Gastroesophageal sphincter (tissue), 4 donors: ENCODE measurements at regions not wholly inside any gene's neighbourhood (a gene's known extent, or its start where the extent isn't known, plus 50 kb on each side); places are given as distances from the start of the nearest gene placed in this dataset.

ENCODE experiments used
- ATAC-seq: fragments of 150-250 bp; one replicate; pipeline ENCODE4 v1.9.1; 2016; ENCODE audit warnings: mild to moderate bottlenecking, moderate library complexity
- H3K27ac ChIP-seq, 4 donors: fragments of 200-600 bp; sonication (generic) in 3 of 4; 1 replicate in 3 of 4; 2 replicates in 1 of 4; pipeline ENCODE4 v1.5.1; 2016 to 2019
- H3K27me3 ChIP-seq: fragments of 200-600 bp; sonication (generic); one replicate; pipeline ENCODE4 v1.5.1; 2019
- H3K36me3 ChIP-seq, 2 donors: fragments of 200-600 bp; sonication (generic); one replicate each; pipeline ENCODE4 v1.5.1; 2019; ENCODE audit warnings: control low read depth in 1 of 2
- H3K4me1 ChIP-seq, 3 donors: fragments of 200-600 bp; sonication (generic); 1 replicate in 2 of 3; 2 replicates in 1 of 3; pipeline ENCODE4 v1.5.1; 2016 to 2019; ENCODE audit warnings: control low read depth in 2 of 3
- H3K4me3 ChIP-seq, 2 donors: fragments of 200-600 bp; sonication (generic); one replicate each; pipeline ENCODE4 v1.5.1; 2019; ENCODE audit warnings: mild to moderate bottlenecking in 1 of 2, moderate library complexity in 1 of 2
- H3K9me3 ChIP-seq, 3 donors: fragments of 200-600 bp; sonication (generic); one replicate each; pipeline ENCODE4 v1.5.1; 2017 to 2019; ENCODE audit warnings: control low read depth in 2 of 3
- EP300 ChIP-seq: sonication (generic); formaldehyde crosslinking; IDR thresholded peaks from one replicate; pipeline ENCODE4 v1.6.1; 2017; ENCODE audit warnings: antibody characterized with exemption, mild to moderate bottlenecking
- POLR2A ChIP-seq, 2 donors: fragments of 450-650 bp; IDR thresholded peaks; one replicate each; pipeline ENCODE4 v1.6.1; 2017; ENCODE audit warnings: antibody characterized with exemption in 2 of 2, mild to moderate bottlenecking in 2 of 2, moderate library complexity in 1 of 2
- POLR2AphosphoS5 ChIP-seq: sonication (generic); formaldehyde crosslinking; IDR thresholded peaks from one replicate; pipeline ENCODE4 v1.6.1; 2017; ENCODE audit warnings: antibody characterized with exemption
- WGBS, 2 donors: methylation state at CpG; one replicate each; pipeline ENCODE4 v1.1.5; 2018; ENCODE audit warnings: low coverage in 1 of 2; 5-methylcytosine and 5-hydroxymethylcytosine counted together
- TF ChIP-seq, protein P1 (sequence below), 4 experiments: fragments of 200-600 bp in 2 of 4; fragments of 450-650 bp in 2 of 4; sonication (generic) in 1 of 4; IDR thresholded peaks; one replicate each; pipeline ENCODE4 v1.5.1; 2017 to 2019; ENCODE audit warnings: antibody characterized with exemption in 4 of 4, mild to moderate bottlenecking in 2 of 4, moderate library complexity in 2 of 4

DNA sequence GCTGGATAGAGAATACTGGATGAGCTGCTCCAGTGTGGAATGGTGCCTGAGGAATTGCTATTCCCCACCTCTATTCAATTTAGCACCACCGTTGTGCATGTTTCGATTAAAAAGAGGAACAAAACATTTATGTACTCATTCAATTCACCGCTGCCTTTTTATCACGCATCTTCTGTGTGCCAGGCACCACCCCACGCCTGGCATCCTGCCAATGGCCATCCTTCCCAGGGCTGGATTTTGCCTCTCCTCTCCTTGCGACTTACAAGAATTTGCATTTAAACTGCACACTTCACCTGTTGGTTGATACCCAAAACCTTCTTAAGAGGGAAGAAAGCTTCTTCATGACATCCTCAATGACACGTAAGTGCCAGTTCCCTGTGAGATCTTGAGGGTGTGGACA is 110.2 kb upstream of the DPP6 start:
- Histone ChIP-seq H3K27ac (no peak overlapping the region), H3K9me3 (no peaks in the 10 kb centered on the region), H3K4me3 (no peak overlapping the region), H3K27me3 (no peaks in the 10 kb centered on the region), H3K4me1 (peaks cover 0 to 14% (median 0%) of the 10 kb centered on the region in 3 donors), H3K36me3 (no peaks in the 10 kb centered on the region)
- no peak for ATAC-seq
- WGBS, 2 donors: 76 to 85% methylated on average over 6 of the region's 7 CpGs
- TF ChIP-seq, protein P1, sequence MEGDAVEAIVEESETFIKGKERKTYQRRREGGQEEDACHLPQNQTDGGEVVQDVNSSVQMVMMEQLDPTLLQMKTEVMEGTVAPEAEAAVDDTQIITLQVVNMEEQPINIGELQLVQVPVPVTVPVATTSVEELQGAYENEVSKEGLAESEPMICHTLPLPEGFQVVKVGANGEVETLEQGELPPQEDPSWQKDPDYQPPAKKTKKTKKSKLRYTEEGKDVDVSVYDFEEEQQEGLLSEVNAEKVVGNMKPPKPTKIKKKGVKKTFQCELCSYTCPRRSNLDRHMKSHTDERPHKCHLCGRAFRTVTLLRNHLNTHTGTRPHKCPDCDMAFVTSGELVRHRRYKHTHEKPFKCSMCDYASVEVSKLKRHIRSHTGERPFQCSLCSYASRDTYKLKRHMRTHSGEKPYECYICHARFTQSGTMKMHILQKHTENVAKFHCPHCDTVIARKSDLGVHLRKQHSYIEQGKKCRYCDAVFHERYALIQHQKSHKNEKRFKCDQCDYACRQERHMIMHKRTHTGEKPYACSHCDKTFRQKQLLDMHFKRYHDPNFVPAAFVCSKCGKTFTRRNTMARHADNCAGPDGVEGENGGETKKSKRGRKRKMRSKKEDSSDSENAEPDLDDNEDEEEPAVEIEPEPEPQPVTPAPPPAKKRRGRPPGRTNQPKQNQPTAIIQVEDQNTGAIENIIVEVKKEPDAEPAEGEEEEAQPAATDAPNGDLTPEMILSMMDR (IDR thresholded peaks at IDR 0.05): no peak
- TF ChIP-seq POLR2AphosphoS5 (no peak), POLR2A (IDR thresholded peaks at IDR 0.05) (no peak), EP300 (no peak)

DNA sequence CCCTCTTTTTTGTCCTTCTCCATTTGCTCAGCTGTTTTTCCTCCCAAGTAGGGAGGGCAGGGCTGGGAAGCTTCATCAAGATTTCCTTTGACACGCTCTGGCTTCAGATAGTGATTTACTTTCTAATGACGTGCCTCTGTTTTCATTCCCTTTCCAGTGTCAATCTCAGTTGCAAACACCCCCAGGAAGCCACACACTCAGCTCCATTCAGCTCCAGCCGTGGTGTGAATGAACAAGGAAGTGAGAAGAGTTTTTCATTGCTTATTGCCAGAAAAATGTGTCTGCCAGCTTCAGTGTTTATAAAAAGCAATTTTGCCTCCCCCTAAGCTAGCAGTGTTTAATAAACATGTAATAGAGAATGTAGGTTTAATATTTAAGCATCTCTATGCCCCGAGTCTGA is 108.7 kb upstream of the DPP6 start:
- Histone ChIP-seq H3K27ac (no peak overlapping the region), H3K36me3 (no peaks in the 10 kb centered on the region), H3K9me3 (no peaks in the 10 kb centered on the region), H3K4me1 (peaks cover 0 to 14% (median 0%) of the 10 kb centered on the region in 3 donors), H3K27me3 (no peaks in the 10 kb centered on the region), H3K4me3 (no peak overlapping the region)
- no peak for ATAC-seq
- 0 to 7% methylated on average over 4 of the region's 4 CpGs for WGBS, 2 donors
- no peak for TF ChIP-seq POLR2AphosphoS5
- TF ChIP-seq, protein P1 (IDR thresholded peaks at IDR 0.05): no peak
- TF ChIP-seq EP300: no peak
- TF ChIP-seq POLR2A (IDR thresholded peaks at IDR 0.05): no peak

DNA sequence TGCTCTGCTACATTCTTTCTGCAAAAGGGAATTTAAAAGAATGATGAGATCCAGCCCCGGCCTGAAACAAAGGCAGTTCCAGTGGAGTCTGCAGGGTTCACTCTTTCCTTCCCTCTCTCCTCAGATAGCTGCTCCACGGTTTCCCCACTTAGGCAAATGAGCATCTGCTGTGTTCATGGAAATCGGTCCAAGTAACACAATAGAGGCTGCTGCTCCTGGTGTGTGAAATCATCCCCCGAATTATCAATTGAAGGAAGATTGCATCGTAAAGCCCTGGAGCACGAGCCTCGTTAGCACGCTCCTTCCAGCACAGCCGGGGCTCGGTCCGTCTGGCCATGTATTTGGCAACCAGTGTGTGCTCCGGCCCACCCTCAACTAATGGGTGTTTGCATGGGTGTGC is 108.3 kb upstream of the DPP6 start:
- Histone ChIP-seq H3K27ac (no peak overlapping the region), H3K4me1 (peaks cover 0 to 14% (median 0%) of the 10 kb centered on the region in 3 donors), H3K4me3 (no peak overlapping the region), H3K27me3 (no peaks in the 10 kb centered on the region), H3K9me3 (no peaks in the 10 kb centered on the region), H3K36me3 (no peaks in the 10 kb centered on the region)
- ATAC-seq: no peak
- TF ChIP-seq EP300: no peak
- no peak for TF ChIP-seq POLR2AphosphoS5
- TF ChIP-seq POLR2A (IDR thresholded peaks at IDR 0.05): no peak
- TF ChIP-seq, protein P1 (IDR thresholded peaks at IDR 0.05): no peak
- WGBS, 2 donors: 9 to 18% methylated on average over 3 to 4 of the region's 12 CpGs

DNA sequence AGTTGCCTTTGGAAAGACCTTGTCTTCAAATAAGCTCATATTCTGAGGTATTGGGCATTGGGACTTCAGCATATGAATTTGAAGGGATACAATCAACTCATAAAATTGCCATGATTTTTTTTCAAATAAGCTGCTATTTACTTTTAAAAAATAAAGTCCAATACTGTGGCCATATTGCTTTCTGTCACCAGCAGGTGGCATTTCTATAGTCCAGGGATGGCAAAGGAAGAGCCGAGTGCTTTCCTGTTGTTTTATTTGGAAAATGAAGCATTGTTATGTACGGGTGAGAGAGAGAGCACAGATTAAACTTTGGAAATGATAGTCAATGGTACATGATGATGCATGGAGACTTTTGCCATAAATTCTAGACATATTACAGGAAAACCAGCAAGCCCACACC is 104.1 kb upstream of the DPP6 start:
- ATAC-seq: no peak
- TF ChIP-seq POLR2AphosphoS5: no peak
- no peak for TF ChIP-seq POLR2A (IDR thresholded peaks at IDR 0.05)
- no peak for TF ChIP-seq EP300
- TF ChIP-seq, protein P1 (IDR thresholded peaks at IDR 0.05): no peak
- Histone ChIP-seq H3K4me1 (peaks cover 0 to 12% (median 0%) of the 10 kb centered on the region in 3 donors), H3K36me3 (no peaks in the 10 kb centered on the region), H3K4me3 (no peak overlapping the region), H3K27me3 (no peaks in the 10 kb centered on the region), H3K9me3 (no peaks in the 10 kb centered on the region), H3K27ac (no peak overlapping the region)
- WGBS, 2 donors: 37 to 56% methylated on average over 2 of the region's 2 CpGs

DNA sequence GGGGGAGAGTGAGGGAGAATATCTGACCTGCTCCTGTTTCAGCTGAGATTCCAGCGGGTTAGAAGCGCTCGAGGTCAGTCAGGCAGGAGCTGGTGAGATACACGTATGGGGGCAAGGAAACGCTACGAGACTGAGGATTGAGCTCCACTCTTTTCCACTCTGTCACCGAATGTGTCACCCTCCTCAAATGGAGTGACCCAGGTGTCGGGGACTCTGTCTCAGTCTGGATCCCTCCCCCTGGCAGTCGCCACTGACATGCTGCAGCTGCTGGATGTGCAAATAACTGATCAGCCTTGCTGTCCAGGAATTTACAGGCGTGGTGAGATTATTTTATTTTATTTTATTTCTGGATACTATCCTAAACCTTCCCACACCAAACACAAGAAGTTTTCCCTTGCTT is 100.9 kb upstream of the DPP6 start:
- Histone ChIP-seq H3K27ac (no peak overlapping the region), H3K4me1 (no peaks in the 10 kb centered on the region), H3K4me3 (no peak overlapping the region), H3K36me3 (no peaks in the 10 kb centered on the region), H3K27me3 (no peaks in the 10 kb centered on the region), H3K9me3 (no peaks in the 10 kb centered on the region)
- 33 to 46% methylated on average over 1 to 10 of the region's 10 CpGs for WGBS, 2 donors
- TF ChIP-seq, protein P1 (IDR thresholded peaks at IDR 0.05): no peak
- TF ChIP-seq POLR2A (IDR thresholded peaks at IDR 0.05) (no peak), POLR2AphosphoS5 (no peak), EP300 (no peak)
- ATAC-seq: no peak
